ENCODE measurements at regions not wholly inside any gene's neighbourhood (a gene's known extent, or its start where the extent isn't known, plus 50 kb on each side); places are given as distances from the start of the nearest gene placed in this dataset.

- TF ChIP-seq CTCF (conservative IDR thresholded peaks at IDR 0.05; ENCODE audit: low read length) (no peak), EZH2phosphoT487 (IDR thresholded peaks at IDR 0.05; ENCODE audit: borderline replicate concordance) (no peak)
Measured at GRCh38 chr6:16850681-16851026, 89.4 kb upstream of the ATXN1 start.
